Liver (tissue), 8 donors: ENCODE measurements at regions not wholly inside any gene's neighbourhood (a gene's known extent, or its start where the extent isn't known, plus 50 kb on each side); places are given as distances from the start of the nearest gene placed in this dataset.

Experiments
- DNase-seq: peaks from one replicate; pipeline ENCODE4 v3.0.0-alpha.2; 2017; ENCODE audit warnings: low spot score
- H3K27ac ChIP-seq, 2 donors: one replicate each; pipeline ENCODE4 v1.7.0; 2013; ENCODE audit warnings: inconsistent platforms in 2 of 2, low read length in 2 of 2, control low read depth in 1 of 2, low read depth in 1 of 2, mild to moderate bottlenecking in 1 of 2
- H3K27me3 ChIP-seq, 4 donors: one replicate each; pipeline versions ENCODE4 v1.6.1 to v1.7.0; 2013; ENCODE audit warnings: low read length in 3 of 4, inconsistent platforms in 1 of 4, mild to moderate bottlenecking in 1 of 4, moderate library complexity in 1 of 4; ENCODE audit not compliant: control insufficient read depth in 4 of 4, insufficient read depth in 4 of 4
- H3K36me3 ChIP-seq, 4 donors: one replicate each; pipeline versions ENCODE4 v1.6.1 to v1.7.0; 2013; ENCODE audit warnings: low read length in 3 of 4, mild to moderate bottlenecking in 3 of 4, low read depth in 1 of 4, moderate library complexity in 1 of 4; ENCODE audit not compliant: control insufficient read depth in 4 of 4, insufficient read depth in 3 of 4
- H3K4me1 ChIP-seq, 4 donors: one replicate each; pipeline versions ENCODE4 v1.6.1 to v1.7.0; 2013; ENCODE audit warnings: low read length in 3 of 4, mild to moderate bottlenecking in 3 of 4, moderate library complexity in 1 of 4; ENCODE audit not compliant: control insufficient read depth in 4 of 4, insufficient read depth in 4 of 4
- H3K4me3 ChIP-seq, 3 donors: one replicate each; pipeline versions ENCODE4 v1.6.1 to v1.7.0; 2013; ENCODE audit warnings: low read length in 3 of 3, control low read depth in 1 of 3, low read depth in 1 of 3, mild to moderate bottlenecking in 1 of 3
- H3K9ac ChIP-seq, 2 donors: one replicate each; pipeline ENCODE4 v1.7.0; 2013; ENCODE audit warnings: low read length in 2 of 2, mild to moderate bottlenecking in 2 of 2, moderate library complexity in 2 of 2, control low read depth in 1 of 2, low read depth in 1 of 2
- H3K9me3 ChIP-seq, 4 donors: one replicate each; pipeline versions ENCODE4 v1.6.1 to v1.7.0; 2013; ENCODE audit warnings: low read length in 3 of 4; ENCODE audit not compliant: control insufficient read depth in 4 of 4
- ATF3 ChIP-seq: IDR thresholded peaks from 2 replicates; pipeline ENCODE4 v1.6.1; 2016; ENCODE audit warnings: antibody characterized with exemption
- CTCF ChIP-seq: fragments of 150-350 bp; IDR thresholded peaks from 2 replicates; pipeline ENCODE4 v1.5.1; 2017; ENCODE audit warnings: improper control_type of control experiment, low read depth, low read length; ENCODE audit not compliant: missing input control
- EGR1 ChIP-seq, 2 donors: IDR thresholded peaks; 2 replicates each; pipeline ENCODE4 v1.6.1; 2016 to 2018; ENCODE audit warnings: antibody characterized with exemption in 2 of 2, low read depth in 2 of 2
- FOXA1 ChIP-seq: IDR thresholded peaks from 2 replicates; pipeline ENCODE4 v1.6.1; 2016; ENCODE audit warnings: antibody characterized with exemption
- FOXA2 ChIP-seq: IDR thresholded peaks from 2 replicates; pipeline ENCODE4 v1.6.1; 2016; ENCODE audit warnings: antibody characterized with exemption
- GABPA ChIP-seq, 2 donors: IDR thresholded peaks in 1 of 2; conservative IDR thresholded peaks in 1 of 2; 2 replicates each; pipeline ENCODE4 v1.6.1; 2016; ENCODE audit warnings: antibody characterized with exemption in 2 of 2, mild to moderate bottlenecking in 1 of 2, moderate library complexity in 1 of 2
- HNF4A ChIP-seq, 2 donors: conservative IDR thresholded peaks; 2 replicates each; pipeline ENCODE4 v1.6.1; 2016; ENCODE audit warnings: antibody characterized with exemption in 2 of 2, mild to moderate bottlenecking in 2 of 2
- JUND ChIP-seq, 2 donors: IDR thresholded peaks; 2 replicates each; pipeline ENCODE4 v1.6.1; 2016; ENCODE audit warnings: antibody characterized with exemption in 2 of 2
- MAX ChIP-seq: IDR thresholded peaks from 2 replicates; pipeline ENCODE4 v1.6.1; 2016; ENCODE audit warnings: antibody characterized with exemption
- RAD21 ChIP-seq, 2 donors: IDR thresholded peaks; 2 replicates each; pipeline ENCODE4 v1.6.1; 2016; ENCODE audit warnings: antibody characterized with exemption in 2 of 2, mild to moderate bottlenecking in 2 of 2
- REST ChIP-seq: IDR thresholded peaks from 2 replicates; pipeline ENCODE4 v1.6.1; 2016; ENCODE audit warnings: antibody characterized with exemption, mild to moderate bottlenecking
- RXRA ChIP-seq, 2 donors: IDR thresholded peaks; 2 replicates each; pipeline ENCODE4 v1.6.1; 2017 to 2018; ENCODE audit warnings: antibody characterized with exemption in 2 of 2, mild to moderate bottlenecking in 1 of 2
- SP1 ChIP-seq: IDR thresholded peaks from 2 replicates; pipeline ENCODE4 v1.6.1; 2018; ENCODE audit warnings: antibody characterized with exemption, mild to moderate bottlenecking
- TAF1 ChIP-seq: conservative IDR thresholded peaks from 2 replicates; pipeline ENCODE4 v1.6.1; 2016; ENCODE audit warnings: antibody characterized with exemption, mild to moderate bottlenecking
- YY1 ChIP-seq: IDR thresholded peaks from 2 replicates; pipeline ENCODE4 v1.6.1; 2016; ENCODE audit warnings: antibody characterized with exemption, mild to moderate bottlenecking
- ZBTB33 ChIP-seq: IDR thresholded peaks from 2 replicates; pipeline ENCODE4 v1.6.1; 2016; ENCODE audit warnings: antibody characterized with exemption
- WGBS: extraction: QIAGEN DNeasy Blood & Tissue Kit; methylation state at CpG from one replicate; pipeline ENCODE4 v1.1.7; 2013; 5-methylcytosine and 5-hydroxymethylcytosine counted together
- donor health status: healthy.
- donor health status: healthy.
- donor health status: healthy.
- donor health status: healthy.
- donor health status: healthy.

GRCh38 chr2:16950436-16950835 is 284.8 kb upstream of the CYRIA start:
- H3K27me3 ChIP-seq: no peaks in the 10 kb centered on the region
- H3K9ac ChIP-seq: no peak overlapping the region
- TF ChIP-seq TAF1 (no peak), RAD21 (IDR thresholded peaks at IDR 0.05) (no peak), JUND (IDR thresholded peaks at IDR 0.05) (no peak), FOXA1 (no peak), ATF3 (no peak), SP1 (no peak), CTCF (no peak), GABPA (IDR thresholded peaks at IDR 0.05 in 1 of 2, conservative IDR thresholded peaks at IDR 0.05 in 1 of 2) (no peak), HNF4A (conservative IDR thresholded peaks at IDR 0.05) (no peak), MAX (no peak), YY1 (no peak)
- no peaks in the 10 kb centered on the region for H3K36me3 ChIP-seq
- no peaks in the 10 kb centered on the region for H3K9me3 ChIP-seq
- no peak overlapping the region for H3K27ac ChIP-seq
- WGBS: 71% methylated on average over 2 of the region's 2 CpGs
- DNase-seq: no peak
- no peaks in the 10 kb centered on the region for H3K4me1 ChIP-seq
- no peak overlapping the region for H3K4me3 ChIP-seq

- DNase-seq: no peak
- H3K4me1 ChIP-seq: peaks cover 0 to under 1% (median 0%) of the 10 kb centered on the region in 4 donors
- H3K36me3 ChIP-seq: no peaks in the 10 kb centered on the region
- H3K9ac ChIP-seq: no peak overlapping the region
- H3K9me3 ChIP-seq: no peaks in the 10 kb centered on the region
- H3K27me3 ChIP-seq: no peaks in the 10 kb centered on the region
- no peak overlapping the region for H3K27ac ChIP-seq
- no peak for TF ChIP-seq JUND (IDR thresholded peaks at IDR 0.05)
- H3K4me3 ChIP-seq: no peak overlapping the region
Measured at GRCh38 chr2:16948710-16949109, 283.1 kb upstream of the CYRIA start.

GRCh38 chr2:16948053-16948452 is 282.4 kb upstream of the CYRIA start:
- TF ChIP-seq RAD21 (IDR thresholded peaks at IDR 0.05) (no peak), ZBTB33 (no peak), MAX (no peak), FOXA2 (no peak), REST (no peak), FOXA1 (no peak), TAF1 (no peak), ATF3 (no peak), HNF4A (conservative IDR thresholded peaks at IDR 0.05) (no peak), SP1 (no peak), CTCF (no peak), EGR1 (IDR thresholded peaks at IDR 0.05; ENCODE audit: low read depth in 2 of 2) (no peak), RXRA (IDR thresholded peaks at IDR 0.05) (no peak)
- H3K4me1 ChIP-seq: peaks cover 0 to 6% (median 1%) of the 10 kb centered on the region in 4 donors
- no peak overlapping the region for H3K9ac ChIP-seq
- no peaks in the 10 kb centered on the region for H3K36me3 ChIP-seq
- no peak for DNase-seq
- H3K4me3 ChIP-seq: no peak overlapping the region
- H3K27ac ChIP-seq: no peak overlapping the region
- H3K9me3 ChIP-seq: no peaks in the 10 kb centered on the region
- no peaks in the 10 kb centered on the region for H3K27me3 ChIP-seq
- WGBS: 81% methylated on average over 5 of the region's 5 CpGs
